ENCODE measurements at regions not wholly inside any gene's neighbourhood (a gene's known extent, or its start where the extent isn't known, plus 50 kb on each side); places are given as distances from the start of the nearest gene placed in this dataset.

GRCh38 chr6:26183237-26183580, 96.0 kb downstream of the HFE start:
- TF ChIP-seq CTCF (conservative IDR thresholded peaks at IDR 0.05 in 1 of 2, IDR thresholded peaks at IDR 0.05 in 1 of 2; ENCODE audit: extremely low read depth in 1 of 2, insufficient read depth in 1 of 2, low read depth in 1 of 2, low read length in 2 of 2) (no peak), EZH2 (IDR thresholded peaks at IDR 0.05; ENCODE audit: borderline replicate concordance, low read length) (no peak)
